Bronchial epithelial cell (primary cell): ENCODE measurements at regions not wholly inside any gene's neighbourhood (a gene's known extent, or its start where the extent isn't known, plus 50 kb on each side); places are given as distances from the start of the nearest gene placed in this dataset.
A peak's percentile ranks its signal among the peaks of the same experiment; 100 is the strongest.
"Not testable (repeated sequence)": the region's sequence is repeated elsewhere in the genome, so short reads cannot be mapped to it uniquely, and the experiment has no call there.

ENCODE experiments used
- DNase-seq: peaks from one replicate; pipeline ENCODE4 v3.0.0-alpha.2; 2010; ENCODE audit warnings: low read depth
- FAIRE-seq: peaks from 2 replicates; lab custom pipeline; 2011; peaks lifted over from hg19 to GRCh38; lab: Jason Lieb, UNC
- H3K27me3 ChIP-seq: 2 replicates; pipeline ENCODE4 v1.5.1; 2011; ENCODE audit warnings: low read length; ENCODE audit not compliant: control insufficient read depth, insufficient read depth
- H3K36me3 ChIP-seq: 2 replicates; pipeline ENCODE4 v1.5.1; 2011; ENCODE audit warnings: low read length; ENCODE audit not compliant: control insufficient read depth, insufficient read depth
- H3K4me3 ChIP-seq: 2 replicates; pipeline ENCODE4 v1.5.1; 2011; ENCODE audit warnings: mild to moderate bottlenecking, low read depth, low read length, control low read depth
- CTCF ChIP-seq: IDR thresholded peaks from 2 replicates; pipeline ENCODE4 v1.5.1; 2011; ENCODE audit warnings: mild to moderate bottlenecking, moderate library complexity, low read length, control low read depth, inconsistent platforms; ENCODE audit not compliant: insufficient read depth, severe bottlenecking

GRCh38 chr15:46088486-46089445 lies 453.9 kb downstream of the SQOR start:
- no peak for TF ChIP-seq CTCF
- FAIRE-seq, result no peak

DNA sequence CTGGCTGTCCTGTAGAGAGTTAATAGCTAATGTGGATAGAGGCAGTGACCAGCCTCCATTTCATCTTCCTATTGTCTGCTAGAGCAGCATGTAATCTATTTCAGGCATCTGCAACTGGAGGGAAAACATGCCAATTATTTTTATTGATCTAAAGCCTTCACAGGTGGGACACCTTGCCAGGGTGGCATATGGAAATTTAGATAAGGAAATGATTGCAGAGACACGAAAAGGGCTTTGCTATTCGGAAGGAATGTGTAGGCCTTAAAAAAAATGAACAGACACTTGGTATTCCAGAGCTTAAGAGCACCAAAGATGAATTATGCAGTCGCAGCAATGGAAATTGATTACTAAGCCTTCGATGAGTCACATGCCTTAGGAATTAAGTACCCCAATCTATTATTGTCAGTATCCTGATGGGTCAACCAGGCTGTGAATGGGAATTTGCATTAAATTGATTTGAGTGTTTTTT lies 454.7 kb downstream of the SQOR start:
- FAIRE-seq, result no peak
- Histone ChIP-seq H3K27me3 (no peaks in the 10 kb centered on the region), H3K4me3 (no peak overlapping the region), H3K36me3 (no peaks in the 10 kb centered on the region)
- TF ChIP-seq CTCF, result no peak
- peak; percentile 6 for DNase-seq

More at GRCh38 chr15:46088486-46089445, 453.9 kb downstream of the SQOR start:
- DNase-seq, result peak; percentile 66
- Histone ChIP-seq H3K27me3 (no peaks in the 10 kb centered on the region), H3K4me3 (no peak overlapping the region), H3K36me3 (no peaks in the 10 kb centered on the region)

- DNase-seq (peak; percentile 3), FAIRE-seq (no peak)
Observed at GRCh38 chr15:46091860-46092450, 457.1 kb downstream of the SQOR start.

GRCh38 chr15:46098006-46098405 lies 463.2 kb downstream of the SQOR start:
- H3K27me3 ChIP-seq, FAIRE-seq, DNase-seq, H3K4me3 ChIP-seq, H3K36me3 ChIP-seq: not testable (repeated sequence)

More at GRCh38 chr15:46091860-46092450, 457.1 kb downstream of the SQOR start:
- TF ChIP-seq CTCF, result peak; percentile 53
- Histone ChIP-seq H3K27me3 (no peaks in the 10 kb centered on the region), H3K36me3 (no peaks in the 10 kb centered on the region), H3K4me3 (no peak overlapping the region)

DNA sequence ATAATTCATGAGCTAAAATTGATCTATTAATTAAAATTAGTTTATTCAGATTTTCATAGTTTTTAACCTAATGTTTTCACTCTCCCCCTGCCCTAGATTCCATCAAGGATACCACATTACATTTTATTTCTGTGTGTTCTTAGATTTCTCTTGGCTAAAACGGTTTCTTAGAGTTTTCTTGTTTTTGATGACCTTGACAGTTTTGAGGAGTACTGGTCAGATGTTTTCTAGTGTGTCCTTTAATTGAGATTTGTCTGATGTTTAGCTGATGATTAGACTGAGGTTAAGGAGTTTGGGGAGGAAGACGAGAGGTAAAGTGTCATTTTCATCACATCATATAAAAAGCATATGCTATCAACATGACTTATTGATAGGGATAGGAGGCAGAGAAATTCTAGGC lies 475.9 kb downstream of the SQOR start:
- H3K27me3 ChIP-seq, result no peaks in the 10 kb centered on the region
- DNase-seq, result no peak
- no peaks in the 10 kb centered on the region for H3K36me3 ChIP-seq
- no peak for TF ChIP-seq CTCF
- no peak for FAIRE-seq
- no peak overlapping the region for H3K4me3 ChIP-seq

DNA sequence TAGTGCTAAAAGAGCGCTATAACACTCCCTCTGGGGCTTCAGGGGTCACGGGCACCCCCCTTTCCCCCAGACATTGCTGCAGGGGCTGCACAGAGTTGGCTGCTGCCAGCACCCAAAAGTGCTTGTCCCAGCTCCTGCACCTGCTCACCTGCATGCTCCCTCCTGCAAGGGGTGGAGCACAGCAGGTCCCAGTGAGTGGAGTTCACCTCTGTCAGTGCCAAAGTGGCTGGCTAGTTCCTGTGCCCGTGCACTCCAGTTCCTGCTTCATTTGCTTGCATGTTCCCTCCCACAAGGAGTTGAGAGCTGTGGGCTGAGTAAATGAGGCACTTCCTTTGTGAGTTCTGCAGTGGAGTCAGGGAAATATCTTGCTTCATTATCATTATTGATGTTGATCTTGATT lies 476.9 kb downstream of the SQOR start:
- no peak for TF ChIP-seq CTCF
- no peaks in the 10 kb centered on the region for H3K36me3 ChIP-seq
- FAIRE-seq, result no peak
- no peak overlapping the region for H3K4me3 ChIP-seq
- DNase-seq, result no peak
- H3K27me3 ChIP-seq, result no peaks in the 10 kb centered on the region
